Chondrocyte (in vitro differentiated cells): ENCODE measurements at regions not wholly inside any gene's neighbourhood (a gene's known extent, or its start where the extent isn't known, plus 50 kb on each side); places are given as distances from the start of the nearest gene placed in this dataset.

Source experiments
- DNase-seq: peaks from one replicate; pipeline ENCODE4 v3.0.0; 2021; ENCODE audit warnings: mixed read lengths, low spot score
- H3K27ac Mint-ChIP-seq: one replicate; pipeline ENCODE4 v1.8.0; 2021; ENCODE audit warnings: mild to moderate bottlenecking, moderate library complexity, mixed read lengths; ENCODE audit not compliant: unreplicated experiment
- H3K27me3 Mint-ChIP-seq: 2 replicates; pipeline ENCODE4 v1.8.0; 2021; ENCODE audit warnings: low read depth, mixed read lengths
- H3K36me3 Mint-ChIP-seq: 2 replicates; pipeline ENCODE4 v1.8.0; 2021; ENCODE audit warnings: low read depth, mixed read lengths
- H3K4me1 Mint-ChIP-seq: 2 replicates; pipeline ENCODE4 v1.8.0; 2021; ENCODE audit warnings: low read depth, mild to moderate bottlenecking, mixed read lengths
- H3K4me3 Mint-ChIP-seq: one replicate; pipeline ENCODE4 v1.8.0; 2021; ENCODE audit warnings: mild to moderate bottlenecking, moderate library complexity, mixed read lengths; ENCODE audit not compliant: unreplicated experiment
- H3K9me3 Mint-ChIP-seq: 2 replicates; pipeline ENCODE4 v1.8.0; 2021; ENCODE audit warnings: low read depth, mixed read lengths
- TF ChIP-seq, protein P1 (sequence below): fragments of 200-600 bp; sonication (generic); IDR thresholded peaks from 2 replicates; pipeline ENCODE4 v1.5.0; 2021; ENCODE audit warnings: antibody characterized with exemption, mild to moderate bottlenecking, moderate library complexity

DNA sequence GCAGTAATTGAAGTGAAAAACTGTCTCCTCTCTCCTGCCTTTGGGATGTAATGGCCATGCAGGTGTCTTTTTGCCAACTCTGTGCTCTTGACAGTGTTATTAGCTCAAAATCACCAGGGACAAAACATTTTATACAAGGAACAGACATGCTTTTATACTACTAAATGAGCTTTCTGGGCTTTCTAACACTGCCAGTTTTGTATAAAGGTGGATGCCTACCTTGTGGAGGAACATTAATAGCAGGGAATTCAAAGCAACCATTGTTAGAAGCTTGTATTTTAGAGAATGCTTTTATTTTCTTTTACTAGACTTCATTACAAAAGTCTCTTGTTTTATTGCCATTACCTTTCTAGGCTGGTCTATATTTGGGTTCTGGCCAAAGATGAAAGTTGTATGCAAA, 54.7 kb upstream of the ARSJ start:
- TF ChIP-seq, protein P1, sequence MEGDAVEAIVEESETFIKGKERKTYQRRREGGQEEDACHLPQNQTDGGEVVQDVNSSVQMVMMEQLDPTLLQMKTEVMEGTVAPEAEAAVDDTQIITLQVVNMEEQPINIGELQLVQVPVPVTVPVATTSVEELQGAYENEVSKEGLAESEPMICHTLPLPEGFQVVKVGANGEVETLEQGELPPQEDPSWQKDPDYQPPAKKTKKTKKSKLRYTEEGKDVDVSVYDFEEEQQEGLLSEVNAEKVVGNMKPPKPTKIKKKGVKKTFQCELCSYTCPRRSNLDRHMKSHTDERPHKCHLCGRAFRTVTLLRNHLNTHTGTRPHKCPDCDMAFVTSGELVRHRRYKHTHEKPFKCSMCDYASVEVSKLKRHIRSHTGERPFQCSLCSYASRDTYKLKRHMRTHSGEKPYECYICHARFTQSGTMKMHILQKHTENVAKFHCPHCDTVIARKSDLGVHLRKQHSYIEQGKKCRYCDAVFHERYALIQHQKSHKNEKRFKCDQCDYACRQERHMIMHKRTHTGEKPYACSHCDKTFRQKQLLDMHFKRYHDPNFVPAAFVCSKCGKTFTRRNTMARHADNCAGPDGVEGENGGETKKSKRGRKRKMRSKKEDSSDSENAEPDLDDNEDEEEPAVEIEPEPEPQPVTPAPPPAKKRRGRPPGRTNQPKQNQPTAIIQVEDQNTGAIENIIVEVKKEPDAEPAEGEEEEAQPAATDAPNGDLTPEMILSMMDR = no peak
- Mint-ChIP-seq H3K4me1 (no peaks in the 10 kb centered on the region), H3K27ac (no peak overlapping the region), H3K9me3 (no peaks in the 10 kb centered on the region), H3K4me3 (no peak overlapping the region), H3K36me3 (no peaks in the 10 kb centered on the region), H3K27me3 (no peaks in the 10 kb centered on the region)
- no peak for DNase-seq

GRCh38 chr4:114036426-114036825, 57.0 kb upstream of the ARSJ start:
- H3K36me3 Mint-ChIP-seq = no peaks in the 10 kb centered on the region
- DNase-seq = no peak
- no peaks in the 10 kb centered on the region for H3K9me3 Mint-ChIP-seq
- no peak overlapping the region for H3K27ac Mint-ChIP-seq
- no peaks in the 10 kb centered on the region for H3K4me1 Mint-ChIP-seq
- no peak overlapping the region for H3K4me3 Mint-ChIP-seq
- H3K27me3 Mint-ChIP-seq = no peaks in the 10 kb centered on the region
- TF ChIP-seq, protein P1 = no peak

DNA sequence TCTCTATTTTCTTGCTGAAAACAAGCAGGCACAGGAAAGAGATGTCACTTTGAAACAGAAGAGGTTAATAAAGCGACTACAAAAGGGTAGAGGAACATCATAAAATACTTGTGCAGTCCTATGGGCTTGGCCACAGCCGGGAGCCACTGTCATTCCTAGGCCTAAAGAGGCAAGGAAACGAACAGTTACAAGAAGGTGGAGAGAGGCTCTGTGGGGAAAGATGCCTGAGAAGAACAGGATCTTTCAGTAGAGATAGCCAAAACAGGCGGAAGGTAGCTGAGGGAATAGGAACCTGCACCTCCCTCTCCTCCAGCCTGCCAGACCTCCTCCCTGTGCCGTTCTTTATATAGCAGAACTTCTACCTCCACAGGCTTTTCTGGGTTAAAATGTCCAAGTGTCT, 57.4 kb upstream of the ARSJ start:
- no peak overlapping the region for H3K27ac Mint-ChIP-seq
- TF ChIP-seq, protein P1 = no peak
- no peaks in the 10 kb centered on the region for H3K27me3 Mint-ChIP-seq
- H3K9me3 Mint-ChIP-seq = no peaks in the 10 kb centered on the region
- no peaks in the 10 kb centered on the region for H3K36me3 Mint-ChIP-seq
- DNase-seq = no peak
- H3K4me3 Mint-ChIP-seq = no peak overlapping the region
- no peaks in the 10 kb centered on the region for H3K4me1 Mint-ChIP-seq

DNA sequence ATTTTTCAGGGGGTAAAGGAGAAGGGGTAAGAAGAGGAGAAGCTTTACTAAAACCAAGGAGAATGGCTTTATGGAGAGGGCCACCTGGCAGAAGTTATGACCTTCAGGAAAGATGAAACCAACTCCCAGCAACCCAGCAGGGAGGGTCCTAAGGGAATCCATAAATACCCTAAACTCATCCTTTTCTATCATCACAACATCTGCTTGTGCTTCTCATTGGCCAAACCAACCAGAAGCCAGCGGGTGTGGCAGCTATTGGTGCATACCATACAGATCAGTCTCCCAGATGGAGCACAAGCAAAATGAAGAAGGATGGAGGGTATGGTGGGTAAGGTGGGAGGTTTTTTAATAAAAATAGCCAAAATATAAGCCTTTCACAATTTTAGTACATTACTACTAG, 58.5 kb upstream of the ARSJ start:
- no peak overlapping the region for H3K4me3 Mint-ChIP-seq
- no peaks in the 10 kb centered on the region for H3K27me3 Mint-ChIP-seq
- no peak for DNase-seq
- H3K36me3 Mint-ChIP-seq = no peaks in the 10 kb centered on the region
- H3K9me3 Mint-ChIP-seq = no peaks in the 10 kb centered on the region
- no peaks in the 10 kb centered on the region for H3K4me1 Mint-ChIP-seq
- TF ChIP-seq, protein P1 = no peak
- H3K27ac Mint-ChIP-seq = no peak overlapping the region

GRCh38 chr4:114038762-114039387, 59.4 kb upstream of the ARSJ start:
- no peak for DNase-seq
- TF ChIP-seq, protein P1 = no peak
- no peaks in the 10 kb centered on the region for H3K36me3 Mint-ChIP-seq
- H3K27me3 Mint-ChIP-seq = no peaks in the 10 kb centered on the region
- no peak overlapping the region for H3K27ac Mint-ChIP-seq
- H3K9me3 Mint-ChIP-seq = no peaks in the 10 kb centered on the region
- H3K4me3 Mint-ChIP-seq = no peak overlapping the region
- H3K4me1 Mint-ChIP-seq = no peaks in the 10 kb centered on the region
